Activated CD4-positive, alpha-beta T cell treated with anti-CD3 and anti-CD28 coated beads, Interleukin-2, amount 50 U/mL, for 24 hours (primary cell): ENCODE measurements at regions not wholly inside any gene's neighbourhood (a gene's known extent, or its start where the extent isn't known, plus 50 kb on each side); places are given as distances from the start of the nearest gene placed in this dataset.

Source experiments
- DNase-seq, 2 donors: peaks; one replicate each; pipeline ENCODE4 v3.0.0-alpha.2; 2020; ENCODE audit warnings: low read depth in 1 of 2, low spot score in 1 of 2

- DNase-seq: no peak
These were observed 380.7 kb downstream of the BCL11A start for GRCh38 chr2:60172801-60173200.

GRCh38 chr2:60170272-60170671, 383.2 kb downstream of the BCL11A start:
- DNase-seq: no peak

GRCh38 chr2:60168247-60168646, 385.2 kb downstream of the BCL11A start:
- no peak for DNase-seq

- no peak for DNase-seq
These were observed 386.4 kb downstream of the BCL11A start for GRCh38 chr2:60167089-60167488.

- no peak for DNase-seq
These were observed 389.8 kb downstream of the BCL11A start for GRCh38 chr2:60163691-60164090.

GRCh38 chr2:60159519-60159918, 393.9 kb downstream of the BCL11A start:
- DNase-seq: no peak

GRCh38 chr2:60158262-60158661, 395.2 kb downstream of the BCL11A start:
- no peak for DNase-seq

- DNase-seq: no peak
These were observed 396.2 kb downstream of the BCL11A start for GRCh38 chr2:60157283-60157682.

- no peak for DNase-seq
These were observed 399.3 kb downstream of the BCL11A start for GRCh38 chr2:60154142-60154541.

GRCh38 chr2:60152226-60152833, 401.1 kb downstream of the BCL11A start:
- DNase-seq: peak in 1 of 2 donors; percentile 10

- no peak for DNase-seq
These were observed 404.3 kb downstream of the BCL11A start for GRCh38 chr2:60149176-60149575.

GRCh38 chr2:60148716-60149115, 404.7 kb downstream of the BCL11A start:
- no peak for DNase-seq

GRCh38 chr2:60140185-60140584, 413.3 kb downstream of the BCL11A start:
- no peak for DNase-seq

GRCh38 chr2:60136913-60137312, 416.5 kb downstream of the BCL11A start:
- no peak for DNase-seq

- no peak for DNase-seq
These were observed 426.3 kb downstream of the BCL11A start for GRCh38 chr2:60127191-60127590.

GRCh38 chr2:60125611-60126426, 427.6 kb downstream of the BCL11A start:
- DNase-seq: no peak

- DNase-seq: no peak
These were observed 433.7 kb downstream of the BCL11A start for GRCh38 chr2:60119778-60120177.

GRCh38 chr2:60118917-60119316, 434.5 kb downstream of the BCL11A start:
- DNase-seq: no peak

- DNase-seq: no peak
These were observed 435.4 kb downstream of the BCL11A start for GRCh38 chr2:60118061-60118460.

GRCh38 chr2:60116161-60116875, 437.1 kb downstream of the BCL11A start:
- no peak for DNase-seq

GRCh38 chr2:60109744-60110143, 443.7 kb downstream of the BCL11A start:
- DNase-seq: no peak
